ENCODE measurements at regions not wholly inside any gene's neighbourhood (a gene's known extent, or its start where the extent isn't known, plus 50 kb on each side); places are given as distances from the start of the nearest gene placed in this dataset.

DNA sequence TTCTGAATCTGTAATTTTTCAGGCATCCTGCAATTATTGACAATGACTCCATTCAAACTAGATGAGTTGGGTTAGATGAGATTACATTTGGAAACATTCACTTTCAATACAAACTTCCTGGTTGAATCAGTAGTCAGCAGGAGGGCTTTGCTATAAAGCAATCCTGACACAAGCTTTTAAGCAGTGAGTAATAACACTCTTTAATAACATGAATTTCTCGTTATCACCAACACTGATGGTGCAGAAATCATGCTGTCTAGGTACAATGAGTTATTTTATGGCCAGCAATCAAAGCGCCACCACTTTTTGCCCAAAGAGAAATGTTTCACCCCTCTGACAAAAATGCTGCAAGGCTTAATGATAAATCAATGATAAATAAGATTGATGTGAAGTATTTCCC is 474.8 kb upstream of the CNTN4 start:
- TF ChIP-seq POLR2A (IDR thresholded peaks at IDR 0.05), result no peak
- TF ChIP-seq, protein P1, sequence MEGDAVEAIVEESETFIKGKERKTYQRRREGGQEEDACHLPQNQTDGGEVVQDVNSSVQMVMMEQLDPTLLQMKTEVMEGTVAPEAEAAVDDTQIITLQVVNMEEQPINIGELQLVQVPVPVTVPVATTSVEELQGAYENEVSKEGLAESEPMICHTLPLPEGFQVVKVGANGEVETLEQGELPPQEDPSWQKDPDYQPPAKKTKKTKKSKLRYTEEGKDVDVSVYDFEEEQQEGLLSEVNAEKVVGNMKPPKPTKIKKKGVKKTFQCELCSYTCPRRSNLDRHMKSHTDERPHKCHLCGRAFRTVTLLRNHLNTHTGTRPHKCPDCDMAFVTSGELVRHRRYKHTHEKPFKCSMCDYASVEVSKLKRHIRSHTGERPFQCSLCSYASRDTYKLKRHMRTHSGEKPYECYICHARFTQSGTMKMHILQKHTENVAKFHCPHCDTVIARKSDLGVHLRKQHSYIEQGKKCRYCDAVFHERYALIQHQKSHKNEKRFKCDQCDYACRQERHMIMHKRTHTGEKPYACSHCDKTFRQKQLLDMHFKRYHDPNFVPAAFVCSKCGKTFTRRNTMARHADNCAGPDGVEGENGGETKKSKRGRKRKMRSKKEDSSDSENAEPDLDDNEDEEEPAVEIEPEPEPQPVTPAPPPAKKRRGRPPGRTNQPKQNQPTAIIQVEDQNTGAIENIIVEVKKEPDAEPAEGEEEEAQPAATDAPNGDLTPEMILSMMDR (IDR thresholded peaks at IDR 0.05 in 4 of 5, conservative IDR thresholded peaks at IDR 0.05 in 1 of 5), result no peak
- no peaks in the 10 kb centered on the region for H3K36me3 ChIP-seq
- H3K4me1 ChIP-seq, result no peaks in the 10 kb centered on the region
- no peak overlapping the region for H3K4me3 ChIP-seq
- no peaks in the 10 kb centered on the region for H3K9me3 ChIP-seq
- DNase-seq, result no peak
- no peaks in the 10 kb centered on the region for H3K27me3 ChIP-seq
- ATAC-seq, result no peak
- no peak overlapping the region for H3K27ac ChIP-seq
- intact Hi-C loops (cut with DNase I; ENCODE audit: low total_unique reads) (no loop called here), in situ Hi-C loops (cut with MboI; ENCODE audit: low sequenced_read_pairs in 4 of 4) (no loop called here)

DNA sequence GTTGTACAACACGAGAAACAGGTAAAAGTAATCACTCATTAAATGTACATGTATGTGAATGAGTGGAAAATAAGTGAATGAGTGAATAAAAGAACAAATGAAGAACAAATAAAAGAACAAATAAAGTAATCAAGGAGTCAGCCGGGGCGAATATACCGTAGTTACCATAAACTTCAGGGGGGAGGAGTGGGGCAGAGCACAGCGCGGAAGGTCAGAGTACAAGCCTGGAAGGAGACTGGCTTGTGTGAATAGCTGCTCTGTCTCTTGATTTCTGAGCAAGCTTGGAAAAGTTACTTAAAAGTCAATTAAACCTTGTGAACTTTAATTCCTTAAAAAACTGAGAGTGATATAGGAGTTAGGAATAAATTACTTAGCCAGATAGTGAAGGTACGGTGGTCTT is 466.5 kb upstream of the CNTN4 start:
- Histone ChIP-seq H3K27me3 (no peaks in the 10 kb centered on the region), H3K4me3 (no peak overlapping the region), H3K4me1 (no peaks in the 10 kb centered on the region), H3K9me3 (no peaks in the 10 kb centered on the region), H3K36me3 (no peaks in the 10 kb centered on the region), H3K27ac (no peak overlapping the region)
- DNase-seq (no peak), ATAC-seq (no peak)
- in situ Hi-C loops (cut with MboI; ENCODE audit: low sequenced_read_pairs in 4 of 4), result no loop called here
- TF ChIP-seq, protein P1 (IDR thresholded peaks at IDR 0.05 in 4 of 5, conservative IDR thresholded peaks at IDR 0.05 in 1 of 5), result no peak
- TF ChIP-seq POLR2A (IDR thresholded peaks at IDR 0.05), result no peak
- intact Hi-C loops (cut with DNase I; ENCODE audit: low total_unique reads), result no loop called here

DNA sequence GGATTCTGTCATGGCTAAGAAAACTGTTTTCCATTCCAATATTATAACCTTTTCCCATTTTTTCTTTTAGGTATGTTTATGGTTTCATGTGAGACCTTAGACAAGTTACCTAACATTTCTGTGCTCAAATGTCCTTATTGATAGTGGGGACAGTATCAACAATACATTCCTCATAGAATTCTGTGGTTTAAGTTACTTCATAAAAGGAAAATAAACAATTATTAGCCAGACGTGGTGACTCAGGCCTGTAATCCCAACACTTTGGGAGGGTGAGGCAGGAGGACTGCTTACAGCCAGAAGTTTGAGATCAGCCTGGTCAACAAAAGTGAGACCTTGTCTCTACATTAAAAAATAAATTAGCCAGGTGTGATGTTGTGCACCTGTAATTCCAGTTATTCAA is 436.8 kb upstream of the CNTN4 start:
- ATAC-seq, result no peak
- in situ Hi-C loops (cut with MboI; ENCODE audit: low sequenced_read_pairs in 4 of 4) (no loop called here), intact Hi-C loops (cut with DNase I; ENCODE audit: low total_unique reads) (no loop called here)
- Histone ChIP-seq H3K4me3 (no peak overlapping the region), H3K9me3 (no peaks in the 10 kb centered on the region), H3K4me1 (no peaks in the 10 kb centered on the region), H3K36me3 (no peaks in the 10 kb centered on the region), H3K27ac (no peak overlapping the region), H3K27me3 (no peaks in the 10 kb centered on the region)
- DNase-seq, result no peak
- TF ChIP-seq POLR2A (IDR thresholded peaks at IDR 0.05), result no peak
- TF ChIP-seq, protein P1 (IDR thresholded peaks at IDR 0.05 in 4 of 5, conservative IDR thresholded peaks at IDR 0.05 in 1 of 5), result no peak

DNA sequence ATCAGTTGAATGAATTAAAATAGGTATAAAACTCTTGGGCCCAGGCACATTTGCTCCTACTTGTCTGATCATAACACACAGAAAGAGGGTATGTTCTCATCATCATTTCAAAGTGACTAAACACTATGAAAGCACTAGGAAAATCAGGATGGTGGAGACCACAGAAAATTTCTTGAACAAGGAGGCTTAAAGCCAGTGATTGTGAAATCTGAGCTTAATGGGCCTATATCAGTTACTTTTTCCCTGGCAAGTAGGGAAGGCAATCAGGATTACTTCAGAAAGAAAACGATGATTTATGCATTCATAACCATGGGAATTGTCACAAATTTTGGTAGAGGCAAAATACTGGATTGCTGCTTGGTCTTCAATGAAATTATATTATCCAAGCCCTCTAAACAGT is 434.4 kb upstream of the CNTN4 start:
- in situ Hi-C loops (cut with MboI; ENCODE audit: low sequenced_read_pairs in 4 of 4), result no loop called here
- Histone ChIP-seq H3K9me3 (no peaks in the 10 kb centered on the region), H3K4me3 (no peak overlapping the region), H3K4me1 (no peaks in the 10 kb centered on the region), H3K27ac (no peak overlapping the region), H3K36me3 (no peaks in the 10 kb centered on the region), H3K27me3 (no peaks in the 10 kb centered on the region)
- DNase-seq (no peak), ATAC-seq (no peak)
- intact Hi-C loops (cut with DNase I; ENCODE audit: low total_unique reads), result no loop called here
- TF ChIP-seq, protein P1 (IDR thresholded peaks at IDR 0.05 in 4 of 5, conservative IDR thresholded peaks at IDR 0.05 in 1 of 5), result no peak
- TF ChIP-seq POLR2A (IDR thresholded peaks at IDR 0.05), result no peak

DNA sequence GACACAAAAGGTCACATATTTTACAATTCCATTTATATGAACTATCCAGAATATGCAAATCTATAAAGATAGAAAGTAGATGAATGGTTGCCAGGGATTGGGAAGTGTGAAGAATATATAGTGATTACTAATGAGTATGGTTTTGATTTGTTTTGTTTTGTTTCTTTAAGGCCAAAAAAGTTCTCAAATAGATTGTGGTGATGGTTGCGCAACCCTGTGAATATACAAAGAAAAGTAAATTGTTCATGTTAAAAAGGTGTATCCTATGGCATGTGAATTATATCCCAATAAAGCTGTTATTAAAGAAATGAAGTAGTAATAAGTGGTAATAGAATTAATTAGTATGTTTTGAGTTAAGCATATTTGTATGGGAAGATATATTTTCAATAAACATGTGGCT is 431.8 kb upstream of the CNTN4 start:
- Histone ChIP-seq H3K9me3 (no peaks in the 10 kb centered on the region), H3K4me1 (no peaks in the 10 kb centered on the region), H3K36me3 (no peaks in the 10 kb centered on the region), H3K4me3 (no peak overlapping the region), H3K27me3 (no peaks in the 10 kb centered on the region), H3K27ac (no peak overlapping the region)
- ATAC-seq (no peak), DNase-seq (no peak)
- intact Hi-C loops (cut with DNase I; ENCODE audit: low total_unique reads) (no loop called here), in situ Hi-C loops (cut with MboI; ENCODE audit: low sequenced_read_pairs in 4 of 4) (no loop called here)
- TF ChIP-seq POLR2A (IDR thresholded peaks at IDR 0.05), result no peak
- TF ChIP-seq, protein P1 (IDR thresholded peaks at IDR 0.05 in 4 of 5, conservative IDR thresholded peaks at IDR 0.05 in 1 of 5), result no peak

All from gastrocnemius medialis (tissue), 4 donors.